Ascending aorta (tissue), 2 donors: ENCODE measurements at regions not wholly inside any gene's neighbourhood (a gene's known extent, or its start where the extent isn't known, plus 50 kb on each side); places are given as distances from the start of the nearest gene placed in this dataset.

Experiments used
- DNase-seq, 2 donors: peaks; one replicate each; pipeline ENCODE4 v3.0.0-alpha.2; 2019; ENCODE audit warnings: low spot score in 2 of 2
- H3K27ac ChIP-seq, 2 donors: fragments of 200-600 bp; sonication (generic); one replicate each; pipeline ENCODE4 v1.5.1; 2016 to 2017; ENCODE audit warnings: mild to moderate bottlenecking in 1 of 2
- H3K27me3 ChIP-seq: fragments of 200-600 bp; sonication (generic); one replicate; pipeline ENCODE4 v1.5.1; 2017
- H3K36me3 ChIP-seq, 2 donors: fragments of 200-600 bp; sonication (generic); one replicate each; pipeline ENCODE4 v1.5.1; 2016
- H3K4me1 ChIP-seq, 2 donors: fragments of 200-600 bp; sonication (generic); one replicate each; pipeline ENCODE4 v1.5.1; 2016 to 2017; ENCODE audit warnings: mild to moderate bottlenecking in 1 of 2
- H3K4me3 ChIP-seq, 2 donors: fragments of 200-600 bp; sonication (generic); one replicate each; pipeline ENCODE4 v1.5.1; 2016 to 2017; ENCODE audit warnings: mild to moderate bottlenecking in 1 of 2
- H3K9me3 ChIP-seq, 2 donors: fragments of 200-600 bp; sonication (generic); one replicate each; pipeline ENCODE4 v1.5.1; 2016
- CTCF ChIP-seq, 3 experiments: fragments of 200-600 bp in 2 of 3; fragments of 450-650 bp in 1 of 3; sonication (generic) in 2 of 3; IDR thresholded peaks; one replicate each; pipeline ENCODE4 v1.5.1; 2016 to 2019; ENCODE audit warnings: antibody characterized with exemption in 3 of 3, mild to moderate bottlenecking in 1 of 3, moderate library complexity in 1 of 3
- intact Hi-C: fragments of 100-400 bp; cut with DNase I; formaldehyde crosslinking; loops from one replicate; pipeline ENCODE4 v1.15.1; 2023

DNA sequence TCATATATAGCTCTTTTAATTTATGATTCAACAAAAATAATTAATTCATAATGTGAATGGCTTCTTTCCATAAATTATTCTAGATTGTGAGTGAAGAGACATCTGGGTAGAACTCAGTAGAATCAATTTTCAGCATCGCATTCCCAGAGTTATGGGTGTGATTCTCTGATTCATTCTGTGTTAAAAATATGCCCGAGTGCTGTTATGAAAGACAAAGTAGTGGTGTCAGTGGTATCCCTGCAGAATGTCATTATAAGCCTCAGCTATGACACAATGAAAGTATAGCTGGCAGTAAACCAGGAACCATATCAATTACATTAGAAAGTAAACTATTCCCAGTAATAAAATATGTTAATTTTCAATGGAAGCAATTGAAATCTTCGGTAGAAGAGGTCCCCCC is 480.5 kb upstream of the SLITRK1 start:
- H3K36me3 ChIP-seq, result no peaks in the 10 kb centered on the region
- no peaks in the 10 kb centered on the region for H3K4me1 ChIP-seq
- intact Hi-C loops, result no loop called here
- no peak overlapping the region for H3K4me3 ChIP-seq
- no peaks in the 10 kb centered on the region for H3K9me3 ChIP-seq
- no peak overlapping the region for H3K27ac ChIP-seq
- no peaks in the 10 kb centered on the region for H3K27me3 ChIP-seq
- TF ChIP-seq CTCF (IDR thresholded peaks at IDR 0.05), result no peak
- no peak for DNase-seq

DNA sequence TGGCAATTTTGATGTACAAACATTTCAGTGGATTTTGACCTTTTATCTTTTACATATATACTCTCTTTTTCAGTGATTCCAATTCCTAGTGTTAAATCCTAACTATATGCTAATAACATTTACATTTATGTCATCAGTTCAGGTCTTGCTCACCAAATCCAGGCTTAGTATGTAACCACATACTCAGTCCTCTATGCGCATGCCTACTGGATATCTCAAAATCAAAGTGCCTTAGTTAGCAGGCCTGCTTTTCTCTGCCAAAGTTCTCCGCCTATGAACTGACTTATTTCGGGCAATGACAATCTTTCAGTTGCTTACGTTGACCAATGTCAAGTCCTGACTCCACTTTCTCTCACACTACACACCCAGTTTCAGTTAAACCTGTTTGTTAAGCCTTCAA is 478.5 kb upstream of the SLITRK1 start:
- Histone ChIP-seq H3K27me3 (no peaks in the 10 kb centered on the region), H3K9me3 (no peaks in the 10 kb centered on the region), H3K36me3 (no peaks in the 10 kb centered on the region), H3K4me1 (no peaks in the 10 kb centered on the region), H3K27ac (no peak overlapping the region), H3K4me3 (no peak overlapping the region)
- intact Hi-C loops, result no loop called here
- no peak for TF ChIP-seq CTCF (IDR thresholded peaks at IDR 0.05)
- DNase-seq, result no peak

- no peaks in the 10 kb centered on the region for H3K27me3 ChIP-seq
- no peak for DNase-seq
- no peaks in the 10 kb centered on the region for H3K36me3 ChIP-seq
- no peaks in the 10 kb centered on the region for H3K4me1 ChIP-seq
- no peak overlapping the region for H3K27ac ChIP-seq
- no peak overlapping the region for H3K4me3 ChIP-seq
- intact Hi-C loops, result no loop called here
- no peaks in the 10 kb centered on the region for H3K9me3 ChIP-seq
- no peak for TF ChIP-seq CTCF (IDR thresholded peaks at IDR 0.05)
Measured at GRCh38 chr13:84358601-84359000, 476.3 kb upstream of the SLITRK1 start.

GRCh38 chr13:84352946-84353345 is 470.7 kb upstream of the SLITRK1 start:
- TF ChIP-seq CTCF (IDR thresholded peaks at IDR 0.05), result no peak
- intact Hi-C loops, result no loop called here
- no peak for DNase-seq
- H3K27me3 ChIP-seq, result no peaks in the 10 kb centered on the region
- no peak overlapping the region for H3K27ac ChIP-seq
- H3K4me3 ChIP-seq, result no peak overlapping the region
- H3K4me1 ChIP-seq, result no peaks in the 10 kb centered on the region
- no peaks in the 10 kb centered on the region for H3K9me3 ChIP-seq
- H3K36me3 ChIP-seq, result no peaks in the 10 kb centered on the region

- intact Hi-C loops, result no loop called here
- no peaks in the 10 kb centered on the region for H3K9me3 ChIP-seq
- no peak overlapping the region for H3K27ac ChIP-seq
- no peak overlapping the region for H3K4me3 ChIP-seq
- H3K4me1 ChIP-seq, result no peaks in the 10 kb centered on the region
- no peak for TF ChIP-seq CTCF (IDR thresholded peaks at IDR 0.05)
- DNase-seq, result no peak
- no peaks in the 10 kb centered on the region for H3K36me3 ChIP-seq
- H3K27me3 ChIP-seq, result no peaks in the 10 kb centered on the region
Measured at GRCh38 chr13:84339456-84339855, 457.2 kb upstream of the SLITRK1 start.

- intact Hi-C loops, result no loop called here
- Histone ChIP-seq H3K9me3 (no peaks in the 10 kb centered on the region), H3K27me3 (no peaks in the 10 kb centered on the region), H3K4me1 (no peaks in the 10 kb centered on the region), H3K27ac (no peak overlapping the region), H3K36me3 (no peaks in the 10 kb centered on the region), H3K4me3 (no peak overlapping the region)
- DNase-seq, result no peak
- TF ChIP-seq CTCF (IDR thresholded peaks at IDR 0.05), result no peak
Measured at GRCh38 chr13:84332346-84332745, 450.1 kb upstream of the SLITRK1 start.
